ENCODE measurements at regions not wholly inside any gene's neighbourhood (a gene's known extent, or its start where the extent isn't known, plus 50 kb on each side); places are given as distances from the start of the nearest gene placed in this dataset.

- Histone ChIP-seq H3K27ac (ENCODE audit: extremely low read length, insufficient read depth, low read length) (no peak overlapping the region), H3K4me2 (ENCODE audit: low read depth, low read length) (no peak overlapping the region), H3K79me2 (ENCODE audit: insufficient read depth, low read length) (no peaks in the 10 kb centered on the region), H3K4me1 (ENCODE audit: insufficient read depth, low read length) (peaks cover 14% of the 10 kb centered on the region), H3K9me3 (ENCODE audit: low read length) (no peaks in the 10 kb centered on the region), H3K9ac (ENCODE audit: insufficient read depth, low read depth, low read length) (no peak overlapping the region), H2AFZ (ENCODE audit: low read length) (no peak overlapping the region), H3K4me3 (replicated peaks in 1 of 3; ENCODE audit: insufficient read depth in 1 of 3, low read depth in 2 of 3, low read length in 3 of 3) (no peak overlapping the region), H3K27me3 (ENCODE audit: control insufficient read depth in 1 of 2, insufficient read depth in 2 of 2, low read length in 2 of 2) (peaks cover 0 to 42% of the 10 kb centered on the region in 2 experiments; a peak in 4 of 5 replicates), H4K20me1 (ENCODE audit: insufficient read depth, low read length) (no peaks in the 10 kb centered on the region), H3K36me3 (replicated peaks in 1 of 2; ENCODE audit: control insufficient read depth in 1 of 2, insufficient read depth in 2 of 2, low read length in 2 of 2) (no peaks in the 10 kb centered on the region)
- ATAC-seq, result no peak
- ChIA-PET CTCF (ENCODE audit: low intra/inter-chr PET ratio, low total read pairs) (no interaction called here), POLR2A (no interaction called here)
- DNase-seq (ENCODE audit: low spot score), result no peak
- in situ Hi-C loops (cut with HindIII; ENCODE audit: extremely low pct_ligation_motif_present, low pct_unique_long_range_greater_than_20kb) (no loop called here), intact Hi-C loops (cut with micrococcal nuclease; ENCODE audit: unreplicated experiment) (no loop called here)
- no peak for TF ChIP-seq FOSL1 (CRISPR knock-in tag; IDR thresholded peaks at IDR 0.05; ENCODE audit: borderline replicate concordance)
- TF ChIP-seq ZNF431 (CRISPR knock-in tag; IDR thresholded peaks at IDR 0.05; ENCODE audit: borderline replicate concordance, low read depth), result no peak
- no peak for TF ChIP-seq ZNF605 (CRISPR knock-in tag; IDR thresholded peaks at IDR 0.05)
- TF ChIP-seq CBX2 (IDR thresholded peaks at IDR 0.05; ENCODE audit: low read depth, low read length), result no peak
- TF ChIP-seq CBX2 (CRISPR knock-in tag; IDR thresholded peaks at IDR 0.05; ENCODE audit: low read depth), result no peak
- no peak for TF ChIP-seq SOX13 (IDR thresholded peaks at IDR 0.05)
- no peak for TF ChIP-seq SOX13 (CRISPR knock-in tag; conservative IDR thresholded peaks at IDR 0.05 in 1 of 2, IDR thresholded peaks at IDR 0.05 in 1 of 2)
- TF ChIP-seq SNAPC5 (CRISPR knock-in tag; IDR thresholded peaks at IDR 0.05; ENCODE audit: borderline replicate concordance), result no peak
- TF ChIP-seq ZNF782 (CRISPR knock-in tag; IDR thresholded peaks at IDR 0.05; ENCODE audit: borderline replicate concordance), result no peak
- no peak for TF ChIP-seq ZNF224 (CRISPR knock-in tag; IDR thresholded peaks at IDR 0.05)
- TF ChIP-seq MTF2 (CRISPR knock-in tag; IDR thresholded peaks at IDR 0.05; ENCODE audit: borderline replicate concordance), result no peak
- no peak for TF ChIP-seq NFE2L2 (IDR thresholded peaks at IDR 0.05; ENCODE audit: low read length)
- no TSS peak for BruUV-seq (replicated peaks)
- WGBS (ENCODE audit: low lambda C conversion rate), result 29% methylated on average over 13 of the region's 13 CpGs
- FAIRE-seq, result no peak
Observed at GRCh38 chr3:194772241-194773000, 86.7 kb downstream of the FAM43A start.
